Astrocyte of the spinal cord (primary cell): ENCODE measurements at regions not wholly inside any gene's neighbourhood (a gene's known extent, or its start where the extent isn't known, plus 50 kb on each side); places are given as distances from the start of the nearest gene placed in this dataset.

ENCODE experiments used
- DNase-seq: peaks from one replicate; pipeline ENCODE4 v3.0.0; 2011; ENCODE audit warnings: low read depth, low spot score
- H3K4me3 ChIP-seq: 2 replicates; pipeline ENCODE4 v1.5.1; 2011; ENCODE audit warnings: low read depth, mild to moderate bottlenecking, low read length, moderate library complexity
- CTCF ChIP-seq: IDR thresholded peaks from 2 replicates; pipeline ENCODE4 v1.5.1; 2012; ENCODE audit warnings: low read depth, mild to moderate bottlenecking, low read length, inconsistent platforms
- in situ Hi-C: cut with HindIII; loops from 2 replicates; pipeline ENCODE4 v1.10.0; 2017; ENCODE audit warnings: low sequenced_read_pairs

- no peak for DNase-seq
- in situ Hi-C loops: no loop called here
- H3K4me3 ChIP-seq: no peak overlapping the region
- no peak for TF ChIP-seq CTCF
Measured at GRCh38 chr4:135319685-135320084, 1118.1 kb upstream of the PABPC4L start.

- DNase-seq: no peak
- no peak for TF ChIP-seq CTCF
- no peak overlapping the region for H3K4me3 ChIP-seq
- in situ Hi-C loops: no loop called here
Measured at GRCh38 chr4:135316266-135316779, 1114.7 kb upstream of the PABPC4L start.

GRCh38 chr4:135290136-135290535, 1088.5 kb upstream of the PABPC4L start:
- H3K4me3 ChIP-seq: no peak overlapping the region
- no peak for DNase-seq
- in situ Hi-C loops: no loop called here
- no peak for TF ChIP-seq CTCF

GRCh38 chr4:135283934-135284333, 1082.3 kb upstream of the PABPC4L start:
- in situ Hi-C loops: no loop called here
- DNase-seq: no peak
- H3K4me3 ChIP-seq: no peak overlapping the region
- no peak for TF ChIP-seq CTCF

- DNase-seq: no peak
- in situ Hi-C loops: no loop called here
- no peak for TF ChIP-seq CTCF
- H3K4me3 ChIP-seq: no peak overlapping the region
Measured at GRCh38 chr4:135282676-135283075, 1081.1 kb upstream of the PABPC4L start.

GRCh38 chr4:135281230-135281629, 1079.6 kb upstream of the PABPC4L start:
- no peak for TF ChIP-seq CTCF
- DNase-seq: no peak
- in situ Hi-C loops: no loop called here
- H3K4me3 ChIP-seq: no peak overlapping the region

- no peak overlapping the region for H3K4me3 ChIP-seq
- no peak for TF ChIP-seq CTCF
- in situ Hi-C loops: no loop called here
- DNase-seq: no peak
Measured at GRCh38 chr4:135277980-135278315, 1076.4 kb upstream of the PABPC4L start.
